PC-3 (cell line): ENCODE measurements at regions not wholly inside any gene's neighbourhood (a gene's known extent, or its start where the extent isn't known, plus 50 kb on each side); places are given as distances from the start of the nearest gene placed in this dataset.

Experiments used
- ATAC-seq: fragments of 200-7000 bp; cut with Tn5 transposase; 2 replicates; pipeline ENCODE4 v1.9.1; 2020; ENCODE audit warnings: mild to moderate bottlenecking, moderate library complexity
- BruUV-seq: library from RNA; stranded (reverse); fragments of 400-500 nt; replicated peaks from 2 replicates; lab custom pipeline; 2021; lab: Mats Ljungman, UMichigan
- CTCF ChIA-PET: fragments of 300-600 bp; sonication (Branson Sonifier 250); formaldehyde crosslinking; loops from one replicate; lab custom pipeline; 2022; ENCODE audit warnings: antibody characterized with exemption; lab: Charles Lee
- POLR2A ChIA-PET: fragments of 300-600 bp; sonication (Branson Sonifier 250); formaldehyde crosslinking; loops from one replicate; lab custom pipeline; 2022; ENCODE audit warnings: antibody characterized with exemption; ENCODE audit not compliant: unreplicated experiment; lab: Charles Lee
- DNase-seq: peaks from one replicate; pipeline ENCODE4 v3.0.0-alpha.2; 2015
- H2AFZ ChIP-seq: fragments of 300-600 bp; sonication (generic); 2 replicates; pipeline ENCODE4 v1.6.0; 2016; ENCODE audit warnings: antibody characterized with exemption, low read length
- H3F3A ChIP-seq: fragments of 300-600 bp; sonication (generic); one replicate; pipeline ENCODE4 v1.6.0; 2017; ENCODE audit warnings: antibody characterized with exemption, low read length, control low read depth, mild to moderate bottlenecking; ENCODE audit not compliant: unreplicated experiment
- H3K27ac ChIP-seq: fragments of 300-600 bp; sonication (generic); 2 replicates; pipeline ENCODE4 v1.5.1; 2016; ENCODE audit warnings: mild to moderate bottlenecking, low read length
- H3K27me3 ChIP-seq: fragments of 300-600 bp; sonication (generic); 2 replicates; pipeline ENCODE4 v1.6.1; 2016; ENCODE audit warnings: low read length, mixed read lengths
- H3K36me3 ChIP-seq: fragments of 300-600 bp; sonication (generic); 2 replicates; pipeline ENCODE4 v1.6.1; 2016; ENCODE audit warnings: low read depth, mixed run types, low read length, mixed read lengths
- H3K4me1 ChIP-seq: fragments of 300-600 bp; sonication (generic); 2 replicates; pipeline ENCODE4 v1.5.1; 2016; ENCODE audit warnings: low read length; ENCODE audit not compliant: insufficient read depth
- H3K4me2 ChIP-seq: fragments of 300-600 bp; sonication (generic); 2 replicates; pipeline ENCODE4 v1.6.0; 2016; ENCODE audit warnings: low read length
- H3K4me3 ChIP-seq: fragments of 300-600 bp; sonication (generic); 2 replicates; pipeline ENCODE4 v1.5.1; 2016; ENCODE audit warnings: mild to moderate bottlenecking, low read length, mixed read lengths
- H3K79me2 ChIP-seq: fragments of 300-600 bp; sonication (generic); 2 replicates; pipeline ENCODE4 v1.6.1; 2017; ENCODE audit warnings: low read length, mixed read lengths
- H3K9ac ChIP-seq: fragments of 300-600 bp; sonication (generic); 2 replicates; pipeline ENCODE4 v1.6.0; 2016; ENCODE audit warnings: mild to moderate bottlenecking, low read length
- H3K9me2 ChIP-seq: fragments of 300-600 bp; sonication (generic); replicated peaks from 2 replicates; pipeline ENCODE4 v1.6.1; 2016; ENCODE audit warnings: mixed run types, low read length, mixed read lengths
- H3K9me3 ChIP-seq: fragments of 300-600 bp; sonication (generic); 2 replicates; pipeline ENCODE4 v1.6.1; 2016; ENCODE audit warnings: low read length, mixed read lengths
- H4K20me1 ChIP-seq: fragments of 300-600 bp; sonication (generic); 2 replicates; pipeline ENCODE4 v1.6.1; 2016; ENCODE audit warnings: low read length, mixed read lengths
- EZH2 ChIP-seq: fragments of 300-600 bp; sonication (generic); IDR thresholded peaks from one replicate; pipeline ENCODE4 v1.6.1; 2017; ENCODE audit warnings: antibody characterized with exemption, mild to moderate bottlenecking, low read length; ENCODE audit not compliant: unreplicated experiment
- EZH2phosphoT487 ChIP-seq: fragments of 300-600 bp; sonication (generic); IDR thresholded peaks from 2 replicates; pipeline ENCODE4 v1.6.1; 2018; ENCODE audit warnings: mild to moderate bottlenecking, antibody characterized with exemption, low read length, borderline replicate concordance
- intact Hi-C: fragments of 100-400 bp; cut with micrococcal nuclease; formaldehyde crosslinking; loops from 2 replicates; pipeline ENCODE4 v1.9.0; 2023
- TF ChIP-seq, protein P1 (sequence below): fragments of 300-600 bp; sonication (generic); conservative IDR thresholded peaks from 2 replicates; pipeline ENCODE4 v1.5.1; 2017; ENCODE audit warnings: antibody characterized with exemption, low read depth, mild to moderate bottlenecking, low read length

DNA sequence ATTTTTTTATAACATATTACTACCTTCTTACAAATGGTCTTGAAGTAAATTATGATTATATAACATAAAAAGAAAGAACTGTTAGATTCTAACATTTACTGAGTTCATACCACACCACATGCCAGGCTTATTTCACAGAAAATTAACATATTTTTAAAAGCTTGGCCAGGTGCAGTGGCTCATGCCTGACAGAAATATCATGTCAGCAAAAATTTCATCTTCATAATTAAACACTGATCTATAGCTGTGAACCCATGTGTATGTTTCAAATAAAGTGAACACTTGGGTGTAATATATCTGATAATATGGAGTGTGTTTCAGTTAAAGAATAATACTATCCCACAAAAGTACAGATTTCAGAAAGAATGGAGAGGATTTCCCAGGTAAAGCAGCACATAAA, 296.5 kb downstream of the SI start:
- Histone ChIP-seq H3K27ac (no peak overlapping the region), H3K4me2 (no peak overlapping the region), H3K9me3 (no peaks in the 10 kb centered on the region), H3K36me3 (no peaks in the 10 kb centered on the region), H3K27me3 (no peaks in the 10 kb centered on the region), H4K20me1 (no peaks in the 10 kb centered on the region), H2AFZ (no peak overlapping the region), H3K4me3 (no peak overlapping the region), H3F3A (no peaks in the 10 kb centered on the region), H3K9me2 (no peaks in the 10 kb centered on the region), H3K4me1 (no peaks in the 10 kb centered on the region), H3K79me2 (no peaks in the 10 kb centered on the region), H3K9ac (no peak overlapping the region)
- no peak for TF ChIP-seq EZH2phosphoT487
- no peak for TF ChIP-seq EZH2
- TF ChIP-seq, protein P1, sequence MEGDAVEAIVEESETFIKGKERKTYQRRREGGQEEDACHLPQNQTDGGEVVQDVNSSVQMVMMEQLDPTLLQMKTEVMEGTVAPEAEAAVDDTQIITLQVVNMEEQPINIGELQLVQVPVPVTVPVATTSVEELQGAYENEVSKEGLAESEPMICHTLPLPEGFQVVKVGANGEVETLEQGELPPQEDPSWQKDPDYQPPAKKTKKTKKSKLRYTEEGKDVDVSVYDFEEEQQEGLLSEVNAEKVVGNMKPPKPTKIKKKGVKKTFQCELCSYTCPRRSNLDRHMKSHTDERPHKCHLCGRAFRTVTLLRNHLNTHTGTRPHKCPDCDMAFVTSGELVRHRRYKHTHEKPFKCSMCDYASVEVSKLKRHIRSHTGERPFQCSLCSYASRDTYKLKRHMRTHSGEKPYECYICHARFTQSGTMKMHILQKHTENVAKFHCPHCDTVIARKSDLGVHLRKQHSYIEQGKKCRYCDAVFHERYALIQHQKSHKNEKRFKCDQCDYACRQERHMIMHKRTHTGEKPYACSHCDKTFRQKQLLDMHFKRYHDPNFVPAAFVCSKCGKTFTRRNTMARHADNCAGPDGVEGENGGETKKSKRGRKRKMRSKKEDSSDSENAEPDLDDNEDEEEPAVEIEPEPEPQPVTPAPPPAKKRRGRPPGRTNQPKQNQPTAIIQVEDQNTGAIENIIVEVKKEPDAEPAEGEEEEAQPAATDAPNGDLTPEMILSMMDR, result no peak
- POLR2A ChIA-PET, result no interaction called here
- no peak for ATAC-seq
- DNase-seq, result no peak
- BruUV-seq, result no TSS peak
- CTCF ChIA-PET, result no interaction called here
- intact Hi-C loops, result no loop called here

DNA sequence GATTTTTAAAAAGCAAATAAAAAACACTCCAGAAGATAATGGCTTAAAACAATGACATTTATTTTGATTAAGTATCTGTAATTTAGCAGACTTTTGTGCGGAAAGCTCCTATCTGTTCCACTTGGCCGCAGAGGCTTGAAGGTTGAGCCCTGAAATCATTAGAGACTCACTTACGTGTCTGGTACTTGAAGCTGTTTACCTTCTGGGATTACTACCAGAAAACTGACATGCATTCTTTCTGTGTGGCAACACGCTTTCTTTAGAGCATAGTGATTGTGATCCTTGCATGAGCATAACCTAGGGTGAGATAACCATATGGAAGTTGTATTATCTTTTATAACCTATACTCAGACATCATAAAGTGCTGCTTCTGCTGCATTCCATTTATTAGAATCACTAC, 298.5 kb downstream of the SI start:
- no peak overlapping the region for H2AFZ ChIP-seq
- CTCF ChIA-PET, result no interaction called here
- POLR2A ChIA-PET, result no interaction called here

DNA sequence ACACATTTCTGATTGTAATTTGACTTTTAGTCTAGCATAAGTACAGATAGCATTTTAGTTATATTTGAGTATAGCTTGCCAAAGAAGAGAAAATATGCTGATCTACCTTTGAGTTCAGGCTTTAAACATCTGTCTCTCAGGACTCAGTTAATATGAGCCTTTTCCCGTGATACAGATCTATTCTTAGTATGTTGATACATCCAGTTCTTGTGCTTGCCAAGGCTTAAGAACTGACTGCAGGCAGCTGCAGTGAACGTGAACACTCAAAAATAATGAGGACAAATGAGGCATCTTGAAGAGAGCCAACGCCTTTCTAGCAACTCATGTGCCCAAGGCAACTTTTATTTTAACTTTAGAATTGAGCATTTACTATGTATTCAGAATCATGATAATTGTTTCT, 325.5 kb downstream of the SI start:
- no TSS peak for BruUV-seq
- H3K9ac ChIP-seq, result no peak overlapping the region
- no peaks in the 10 kb centered on the region for H3K27me3 ChIP-seq
- no peaks in the 10 kb centered on the region for H3K9me2 ChIP-seq
- intact Hi-C loops, result no loop called here
- H4K20me1 ChIP-seq, result no peaks in the 10 kb centered on the region
- TF ChIP-seq, protein P1, result no peak
- TF ChIP-seq EZH2phosphoT487 (no peak), EZH2 (no peak)
- no peaks in the 10 kb centered on the region for H3F3A ChIP-seq
- ChIA-PET CTCF (no interaction called here), POLR2A (no interaction called here)
- H3K36me3 ChIP-seq, result no peaks in the 10 kb centered on the region
- no peak overlapping the region for H3K27ac ChIP-seq
- no peaks in the 10 kb centered on the region for H3K4me1 ChIP-seq
- no peaks in the 10 kb centered on the region for H3K9me3 ChIP-seq
- no peak overlapping the region for H3K4me2 ChIP-seq
- no peak overlapping the region for H3K4me3 ChIP-seq
- no peaks in the 10 kb centered on the region for H3K79me2 ChIP-seq
- no peak for DNase-seq
- no peak for ATAC-seq
- H2AFZ ChIP-seq, result no peak overlapping the region; the same call in 1 of the 2 replicates

More for the DNA sequence above, 298.5 kb downstream of the SI start:
- no peaks in the 10 kb centered on the region for H3K36me3 ChIP-seq
- no peaks in the 10 kb centered on the region for H3K4me1 ChIP-seq
- no peak overlapping the region for H3K4me3 ChIP-seq
- no peaks in the 10 kb centered on the region for H3K27me3 ChIP-seq
- no peak overlapping the region for H3K4me2 ChIP-seq
- H3K9me3 ChIP-seq, result no peaks in the 10 kb centered on the region
- no peaks in the 10 kb centered on the region for H4K20me1 ChIP-seq
- no peak overlapping the region for H3K27ac ChIP-seq
- no peak overlapping the region for H3K9ac ChIP-seq
- DNase-seq (no peak), ATAC-seq (no peak)
- TF ChIP-seq EZH2phosphoT487 (no peak), EZH2 (no peak)
- TF ChIP-seq, protein P1, result no peak
- intact Hi-C loops, result no loop called here
- H3K9me2 ChIP-seq, result no peaks in the 10 kb centered on the region
- H3F3A ChIP-seq, result no peaks in the 10 kb centered on the region
- no TSS peak for BruUV-seq
- H3K79me2 ChIP-seq, result no peaks in the 10 kb centered on the region
